Hepatocyte (in vitro differentiated cells): ENCODE measurements at regions not wholly inside any gene's neighbourhood (a gene's known extent, or its start where the extent isn't known, plus 50 kb on each side); places are given as distances from the start of the nearest gene placed in this dataset.

Experiments used
- DNase-seq: peaks from one replicate; pipeline ENCODE4 v3.0.0-alpha.2; 2016; ENCODE audit warnings: low spot score
- H2AFZ ChIP-seq: fragments of 200-600 bp; sonication (generic); 2 replicates; pipeline ENCODE4 v1.6.0; 2016; ENCODE audit warnings: antibody characterized with exemption, mild to moderate bottlenecking
- H3K27ac ChIP-seq: fragments of 200-600 bp; sonication (generic); 2 replicates; pipeline ENCODE4 v1.5.1; 2016; ENCODE audit warnings: mild to moderate bottlenecking
- H3K27me3 ChIP-seq: fragments of 200-600 bp; sonication (generic); 2 replicates; pipeline ENCODE4 v1.6.1; 2016
- H3K36me3 ChIP-seq: fragments of 200-600 bp; sonication (generic); replicated peaks from 2 replicates; pipeline ENCODE4 v1.5.1; 2016; ENCODE audit warnings: low read depth; ENCODE audit not compliant: insufficient read depth
- H3K4me1 ChIP-seq: fragments of 200-600 bp; sonication (generic); 2 replicates; pipeline ENCODE4 v1.5.1; 2016; ENCODE audit warnings: mild to moderate bottlenecking, moderate library complexity; ENCODE audit not compliant: insufficient read depth
- H3K4me2 ChIP-seq: fragments of 200-600 bp; sonication (generic); 2 replicates; pipeline ENCODE4 v1.6.0; 2016
- H3K4me3 ChIP-seq: fragments of 200-600 bp; sonication (generic); 2 replicates; pipeline ENCODE4 v1.5.1; 2016; ENCODE audit warnings: mild to moderate bottlenecking
- H3K79me2 ChIP-seq: fragments of 200-600 bp; sonication (generic); 2 replicates; pipeline ENCODE4 v1.6.0; 2017; ENCODE audit warnings: mild to moderate bottlenecking
- H3K9me2 ChIP-seq: fragments of 200-600 bp; sonication (generic); replicated peaks from 2 replicates; pipeline ENCODE4 v1.6.0; 2017; ENCODE audit warnings: mild to moderate bottlenecking; ENCODE audit not compliant: insufficient read depth
- H3K9me3 ChIP-seq: fragments of 200-600 bp; sonication (generic); 2 replicates; pipeline ENCODE4 v1.5.1; 2016; ENCODE audit warnings: low read depth, mild to moderate bottlenecking
- H4K20me1 ChIP-seq: fragments of 200-600 bp; sonication (generic); 2 replicates; pipeline ENCODE4 v1.6.0; 2016; ENCODE audit warnings: mild to moderate bottlenecking; ENCODE audit not compliant: insufficient read depth, poor library complexity, severe bottlenecking
- CTCF ChIP-seq: fragments of 200-600 bp; sonication (generic); IDR thresholded peaks from 2 replicates; pipeline ENCODE4 v1.5.1; 2016; ENCODE audit warnings: antibody characterized with exemption, mild to moderate bottlenecking; ENCODE audit not compliant: poor library complexity
- EZH2 ChIP-seq: fragments of 200-600 bp; sonication (generic); IDR thresholded peaks from 2 replicates; pipeline ENCODE4 v1.6.1; 2016; ENCODE audit warnings: antibody characterized with exemption, mild to moderate bottlenecking, borderline replicate concordance
- EZH2phosphoT487 ChIP-seq: fragments of 200-600 bp; sonication (generic); IDR thresholded peaks from one replicate; pipeline ENCODE4 v1.6.1; 2018; ENCODE audit warnings: antibody characterized with exemption, mild to moderate bottlenecking, low read depth, moderate library complexity; ENCODE audit not compliant: unreplicated experiment, severe bottlenecking
- WGBS: methylation state at CpG from one replicate; pipeline ENCODE4 v1.1.6; 2016; ENCODE audit warnings: low lambda C conversion rate; ENCODE audit errors: missing lambda C conversion rate; 5-methylcytosine and 5-hydroxymethylcytosine counted together

DNA sequence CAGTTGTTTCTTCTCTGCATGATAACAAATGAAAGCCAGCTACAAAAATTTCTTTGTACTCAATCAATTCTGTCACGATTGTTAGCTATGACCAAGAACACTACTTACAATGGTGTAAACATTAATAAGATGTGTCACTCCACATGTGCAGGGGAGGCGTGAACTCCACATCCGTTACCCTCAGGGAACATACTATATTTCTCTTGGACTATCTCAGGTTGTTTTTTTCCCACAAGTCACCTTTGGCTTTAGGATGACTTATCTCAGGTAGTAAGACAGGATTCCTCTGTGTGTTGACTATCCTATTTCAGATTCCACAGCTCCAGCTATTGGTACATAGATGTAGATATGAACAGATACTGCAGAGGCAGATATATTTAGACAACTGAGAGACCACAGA lies 423.3 kb upstream of the GRM7 start:
- Histone ChIP-seq H3K9me3 (no peaks in the 10 kb centered on the region), H3K27me3 (no peaks in the 10 kb centered on the region), H3K36me3 (no peaks in the 10 kb centered on the region), H4K20me1 (no peaks in the 10 kb centered on the region), H3K9me2 (no peaks in the 10 kb centered on the region), H3K79me2 (no peaks in the 10 kb centered on the region), H3K4me1 (no peaks in the 10 kb centered on the region), H3K27ac (no peak overlapping the region), H2AFZ (no peak overlapping the region), H3K4me3 (no peak overlapping the region), H3K4me2 (no peak overlapping the region)
- no peak for DNase-seq
- TF ChIP-seq EZH2phosphoT487 (no peak), CTCF (no peak), EZH2 (no peak)
- WGBS: 58% methylated on average over 3 of the region's 3 CpGs

DNA sequence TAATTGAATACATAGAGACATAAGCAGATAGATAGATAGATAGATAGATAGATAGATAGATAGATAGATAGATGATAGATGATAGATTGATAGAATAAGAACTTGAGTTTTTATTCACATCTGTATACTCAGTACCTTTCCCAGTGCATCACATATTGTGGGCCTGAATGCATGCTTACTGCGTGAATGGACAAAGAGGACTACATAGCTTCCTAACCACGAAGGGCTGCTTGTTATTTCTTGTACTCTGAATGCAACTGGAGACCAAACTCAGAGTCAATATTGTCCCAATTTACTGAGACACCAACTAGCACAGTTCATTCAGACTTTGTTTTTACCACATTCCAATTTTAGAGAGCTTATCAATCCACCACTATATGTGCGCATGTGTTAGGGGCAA lies 422.9 kb upstream of the GRM7 start:
- TF ChIP-seq CTCF (no peak), EZH2phosphoT487 (no peak), EZH2 (no peak)
- no peak overlapping the region for H3K4me2 ChIP-seq
- H4K20me1 ChIP-seq: no peaks in the 10 kb centered on the region
- no peaks in the 10 kb centered on the region for H3K36me3 ChIP-seq
- DNase-seq: no peak
- no peak overlapping the region for H2AFZ ChIP-seq
- no peak overlapping the region for H3K27ac ChIP-seq
- no peaks in the 10 kb centered on the region for H3K9me3 ChIP-seq
- no peaks in the 10 kb centered on the region for H3K27me3 ChIP-seq
- 90% methylated on average over 3 of the region's 3 CpGs for WGBS
- H3K79me2 ChIP-seq: no peaks in the 10 kb centered on the region
- no peaks in the 10 kb centered on the region for H3K4me1 ChIP-seq
- H3K4me3 ChIP-seq: no peak overlapping the region
- no peaks in the 10 kb centered on the region for H3K9me2 ChIP-seq

- H3K79me2 ChIP-seq: no peaks in the 10 kb centered on the region
- H3K9me3 ChIP-seq: no peaks in the 10 kb centered on the region
- 60% methylated on average over 8 of the region's 8 CpGs for WGBS
- H3K36me3 ChIP-seq: no peaks in the 10 kb centered on the region
- H2AFZ ChIP-seq: no peak overlapping the region
- no peaks in the 10 kb centered on the region for H3K9me2 ChIP-seq
- no peaks in the 10 kb centered on the region for H3K27me3 ChIP-seq
- no peak for DNase-seq
- no peak overlapping the region for H3K4me2 ChIP-seq
- H3K27ac ChIP-seq: no peak overlapping the region
- no peaks in the 10 kb centered on the region for H3K4me1 ChIP-seq
- H4K20me1 ChIP-seq: no peaks in the 10 kb centered on the region
- H3K4me3 ChIP-seq: no peak overlapping the region
- TF ChIP-seq EZH2 (no peak), CTCF (no peak), EZH2phosphoT487 (no peak)
Measured at GRCh38 chr3:6439226-6439625, 421.7 kb upstream of the GRM7 start.

- Histone ChIP-seq H2AFZ (no peak overlapping the region), H3K9me2 (no peaks in the 10 kb centered on the region), H4K20me1 (no peaks in the 10 kb centered on the region), H3K36me3 (no peaks in the 10 kb centered on the region), H3K27ac (no peak overlapping the region), H3K4me2 (no peak overlapping the region), H3K4me1 (no peaks in the 10 kb centered on the region), H3K27me3 (no peaks in the 10 kb centered on the region), H3K79me2 (no peaks in the 10 kb centered on the region), H3K9me3 (no peaks in the 10 kb centered on the region), H3K4me3 (no peak overlapping the region)
- DNase-seq: no peak
- TF ChIP-seq EZH2 (no peak), CTCF (no peak), EZH2phosphoT487 (no peak)
- WGBS: 75% methylated on average over 1 of the region's 1 CpG
Measured at GRCh38 chr3:6439824-6440223, 421.1 kb upstream of the GRM7 start.
